ENCODE measurements at regions not wholly inside any gene's neighbourhood (a gene's known extent, or its start where the extent isn't known, plus 50 kb on each side); places are given as distances from the start of the nearest gene placed in this dataset.

DNA sequence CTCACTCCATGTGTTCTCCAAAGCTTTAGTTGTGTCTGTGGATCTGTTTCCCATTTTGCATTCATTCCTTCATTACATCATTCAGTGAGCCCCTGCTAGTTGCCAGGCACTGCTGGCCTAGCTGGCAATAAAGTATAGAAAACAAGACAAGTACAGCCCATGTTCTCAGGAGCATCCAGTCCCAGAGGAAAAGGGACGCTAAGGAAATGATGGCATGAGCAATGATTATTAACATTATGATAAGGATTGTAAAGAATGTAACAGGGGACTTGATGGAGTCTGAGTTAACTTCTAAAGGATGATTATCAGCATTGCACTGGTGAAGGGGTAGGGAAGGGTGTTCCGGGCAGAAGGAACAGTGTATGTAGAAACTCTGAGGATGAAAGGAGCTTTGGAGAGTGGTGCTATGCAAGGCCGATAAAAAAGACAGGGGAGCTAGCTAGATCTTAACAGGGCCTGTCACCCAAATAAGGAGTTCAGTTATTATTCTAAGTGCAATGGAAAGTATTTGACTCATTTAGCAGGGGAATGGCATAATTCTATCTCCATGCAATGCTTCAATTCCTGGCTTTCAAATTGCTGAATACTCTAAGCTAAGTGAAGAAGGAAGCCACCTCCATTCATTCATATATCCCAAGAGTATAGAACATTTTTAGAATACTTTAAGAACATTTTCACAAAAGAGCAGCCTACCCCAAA, 258.2 kb upstream of the STT3B start:
- DNase-seq (ENCODE audit: insufficient read length, low spot score) (no peak), FAIRE-seq (no peak)
- TF ChIP-seq, protein P1, sequence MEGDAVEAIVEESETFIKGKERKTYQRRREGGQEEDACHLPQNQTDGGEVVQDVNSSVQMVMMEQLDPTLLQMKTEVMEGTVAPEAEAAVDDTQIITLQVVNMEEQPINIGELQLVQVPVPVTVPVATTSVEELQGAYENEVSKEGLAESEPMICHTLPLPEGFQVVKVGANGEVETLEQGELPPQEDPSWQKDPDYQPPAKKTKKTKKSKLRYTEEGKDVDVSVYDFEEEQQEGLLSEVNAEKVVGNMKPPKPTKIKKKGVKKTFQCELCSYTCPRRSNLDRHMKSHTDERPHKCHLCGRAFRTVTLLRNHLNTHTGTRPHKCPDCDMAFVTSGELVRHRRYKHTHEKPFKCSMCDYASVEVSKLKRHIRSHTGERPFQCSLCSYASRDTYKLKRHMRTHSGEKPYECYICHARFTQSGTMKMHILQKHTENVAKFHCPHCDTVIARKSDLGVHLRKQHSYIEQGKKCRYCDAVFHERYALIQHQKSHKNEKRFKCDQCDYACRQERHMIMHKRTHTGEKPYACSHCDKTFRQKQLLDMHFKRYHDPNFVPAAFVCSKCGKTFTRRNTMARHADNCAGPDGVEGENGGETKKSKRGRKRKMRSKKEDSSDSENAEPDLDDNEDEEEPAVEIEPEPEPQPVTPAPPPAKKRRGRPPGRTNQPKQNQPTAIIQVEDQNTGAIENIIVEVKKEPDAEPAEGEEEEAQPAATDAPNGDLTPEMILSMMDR (IDR thresholded peaks at IDR 0.05; ENCODE audit: insufficient read depth, missing control alignments) = no peak

DNA sequence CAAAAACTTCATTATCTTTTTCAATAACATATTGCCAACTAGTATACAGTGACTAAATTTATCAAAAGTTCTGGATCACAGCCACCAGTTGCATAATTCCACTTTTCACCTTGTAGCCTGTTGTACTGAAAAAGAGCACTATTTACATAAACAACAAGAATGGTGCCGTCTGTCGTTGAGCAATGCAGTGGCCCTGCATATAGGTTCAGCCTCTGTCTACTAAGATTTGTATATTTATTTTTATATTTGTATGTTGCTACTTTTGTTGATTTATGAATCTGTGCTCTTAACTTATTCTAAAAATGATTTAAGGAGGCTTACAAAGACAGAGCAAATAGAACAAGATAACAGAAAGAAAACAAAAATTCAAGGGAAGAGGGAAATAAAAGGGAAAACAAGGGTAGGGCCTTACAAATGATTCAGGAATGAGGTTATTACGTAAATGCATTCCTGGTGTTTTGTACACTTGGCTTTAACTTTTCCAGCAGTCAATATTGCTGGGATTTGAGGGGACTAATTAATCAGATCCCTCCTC, 257.6 kb upstream of the STT3B start:
- TF ChIP-seq, protein P1 (IDR thresholded peaks at IDR 0.05; ENCODE audit: insufficient read depth, missing control alignments) = no peak
- no peak for DNase-seq (ENCODE audit: insufficient read length, low spot score)
- no peak for FAIRE-seq

DNA sequence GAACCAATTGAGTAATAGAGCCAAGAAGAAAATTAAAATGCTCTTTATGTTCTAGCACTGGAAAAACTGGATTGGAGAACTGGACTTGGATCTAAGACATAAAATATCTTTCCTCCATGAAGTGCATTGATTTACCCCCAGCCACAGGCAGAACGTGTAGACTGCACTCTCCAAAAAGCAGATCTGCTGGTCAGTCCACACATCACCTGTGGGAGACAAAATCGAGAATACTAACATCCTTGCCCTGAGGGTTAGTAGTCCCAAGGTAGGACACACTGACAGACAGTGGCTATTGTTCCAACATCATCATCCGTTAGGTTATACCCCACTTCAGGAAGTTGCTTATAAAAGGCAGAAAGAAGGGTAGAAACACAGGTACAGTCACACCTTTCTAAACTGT, 257.1 kb upstream of the STT3B start:
- no peak for FAIRE-seq
- DNase-seq (ENCODE audit: insufficient read length, low spot score) = no peak
- TF ChIP-seq, protein P1 (IDR thresholded peaks at IDR 0.05; ENCODE audit: insufficient read depth, missing control alignments) = no peak

DNA sequence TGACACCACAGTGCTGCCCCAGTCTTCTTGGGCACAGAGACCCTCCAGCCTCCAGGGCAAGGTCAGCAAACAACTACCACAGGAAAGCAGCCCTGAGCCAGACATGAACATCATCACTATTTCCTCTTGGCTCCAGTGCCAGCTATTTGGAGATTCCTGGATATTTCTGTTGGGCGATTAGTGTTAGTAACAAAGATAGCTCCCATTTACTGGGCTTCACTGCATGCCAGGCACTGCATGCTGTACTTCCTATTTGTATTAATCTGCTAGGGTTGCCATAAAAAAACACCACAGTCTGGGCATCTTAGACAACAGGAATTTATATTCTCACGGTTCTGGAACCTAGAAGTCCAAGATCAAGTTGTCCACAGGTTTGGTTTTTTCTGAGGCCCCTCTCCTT, 255.1 kb upstream of the STT3B start:
- FAIRE-seq (no peak), DNase-seq (ENCODE audit: insufficient read length, low spot score) (no peak)
- TF ChIP-seq, protein P1 (IDR thresholded peaks at IDR 0.05; ENCODE audit: insufficient read depth, missing control alignments) = no peak

DNA sequence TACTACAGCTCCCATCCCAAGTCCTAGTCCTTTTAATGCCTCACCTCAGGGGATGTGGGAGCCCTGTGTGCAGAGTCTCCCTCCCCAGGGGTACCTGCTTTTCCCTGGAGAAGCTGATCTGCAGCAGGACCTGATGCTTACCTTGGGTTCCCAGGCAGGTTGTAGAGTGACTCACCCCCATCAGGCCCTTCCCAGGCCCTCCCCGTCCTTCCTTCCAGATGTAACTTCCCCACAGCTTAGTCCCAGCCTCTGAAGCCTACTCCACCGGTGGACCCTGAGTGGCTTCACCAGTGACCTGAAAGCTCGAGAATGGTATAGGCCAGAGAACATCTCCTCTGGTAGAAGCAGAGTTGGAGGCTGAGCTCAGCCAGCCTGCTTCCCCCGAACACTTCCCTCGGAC, 254.2 kb upstream of the STT3B start:
- TF ChIP-seq, protein P1 (IDR thresholded peaks at IDR 0.05; ENCODE audit: insufficient read depth, missing control alignments) = no peak

DNA sequence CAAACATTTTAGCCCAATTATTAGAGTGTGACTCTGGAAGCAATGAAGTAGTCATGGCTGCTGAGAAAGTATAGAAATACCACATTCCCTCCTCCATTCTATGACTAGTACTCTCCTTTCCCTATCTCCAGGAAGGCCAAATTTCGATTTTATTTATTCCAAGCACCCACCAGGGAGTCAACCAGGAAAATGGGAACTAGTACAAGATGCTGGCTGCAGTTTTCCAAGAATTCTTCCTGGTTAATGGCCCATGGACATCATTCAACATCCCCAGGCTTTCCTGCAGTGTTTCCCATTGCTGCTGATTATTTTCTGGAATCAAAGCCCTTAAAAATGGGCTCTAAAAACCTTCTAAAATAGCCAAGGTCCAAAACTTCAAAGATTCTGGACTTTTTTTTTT, 247.9 kb upstream of the STT3B start:
- FAIRE-seq (no peak), DNase-seq (ENCODE audit: insufficient read length, low spot score) (no peak)
- TF ChIP-seq, protein P1 (IDR thresholded peaks at IDR 0.05; ENCODE audit: insufficient read depth, missing control alignments) = no peak

More for the DNA sequence above, 254.2 kb upstream of the STT3B start:
- FAIRE-seq (no peak), DNase-seq (ENCODE audit: insufficient read length, low spot score) (no peak)

DNA sequence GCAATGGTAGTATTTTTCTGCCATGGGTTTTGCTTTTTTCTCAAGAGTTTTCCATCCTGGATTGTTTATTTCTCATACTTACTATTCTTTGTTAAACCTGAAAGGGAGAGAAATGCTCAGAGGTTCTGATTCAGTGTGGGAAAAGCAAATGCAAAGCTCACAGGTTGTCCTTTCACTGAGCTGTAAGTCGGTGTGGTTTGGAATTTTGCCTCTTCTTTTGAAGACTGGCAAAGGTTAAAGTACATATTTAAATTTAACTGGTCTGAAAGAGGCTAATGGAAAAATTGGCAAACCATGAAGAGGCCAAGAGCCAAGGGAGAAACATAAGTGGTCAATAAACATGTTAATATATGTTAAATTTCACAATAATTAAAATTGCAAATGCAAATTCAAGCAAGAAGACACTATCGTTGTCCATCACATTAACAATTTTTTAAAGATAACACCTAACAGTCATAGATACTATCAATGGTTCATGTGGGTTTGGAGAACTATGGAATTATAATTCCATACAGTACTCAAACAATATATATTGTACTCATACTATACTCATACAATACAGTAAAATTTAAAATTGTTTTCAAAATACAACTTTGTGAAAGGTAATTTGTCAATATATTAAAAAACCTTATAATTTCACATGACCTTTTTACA, 246.8 kb upstream of the STT3B start:
- no peak for FAIRE-seq

More for the DNA sequence above, 246.8 kb upstream of the STT3B start:
- TF ChIP-seq, protein P1 (IDR thresholded peaks at IDR 0.05; ENCODE audit: insufficient read depth, missing control alignments) = no peak
- DNase-seq (ENCODE audit: insufficient read length, low spot score) = no peak

Data from D721Med (cell line).